ENCODE measurements at regions not wholly inside any gene's neighbourhood (a gene's known extent, or its start where the extent isn't known, plus 50 kb on each side); places are given as distances from the start of the nearest gene placed in this dataset.

DNA sequence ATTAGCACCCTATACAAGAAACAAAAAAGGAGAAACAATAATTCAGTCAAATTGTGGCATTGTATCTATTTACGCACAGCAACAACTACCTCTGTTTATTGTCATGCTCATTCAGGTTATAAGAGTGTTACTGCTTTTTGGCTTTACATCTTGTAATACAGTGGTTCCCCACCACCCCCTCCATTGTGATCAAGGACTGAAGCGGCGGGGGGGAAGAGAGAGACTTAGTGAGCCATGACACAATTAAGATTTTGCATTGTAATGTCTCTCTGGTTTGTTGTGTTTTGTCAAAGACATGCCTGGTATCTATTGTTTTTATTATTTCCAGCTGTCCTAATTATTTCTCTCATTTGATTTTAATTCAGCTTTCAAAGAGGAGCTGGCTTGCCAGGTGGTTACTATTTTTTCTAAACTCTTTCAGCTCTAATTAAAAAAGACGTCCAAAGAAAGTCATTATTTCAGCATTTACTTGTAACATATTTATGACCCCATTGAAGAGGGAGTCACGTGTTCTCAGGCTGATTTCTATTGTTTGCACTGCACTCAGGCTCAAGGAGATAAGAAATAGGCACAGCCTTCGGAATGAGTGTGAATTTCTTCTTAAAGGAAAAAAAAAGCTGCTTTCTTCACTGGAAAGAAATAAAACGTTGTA, 234.4 kb upstream of the TBL1XR1 start:
- H3K27me3 ChIP-seq (replicated peaks; ENCODE audit: insufficient read depth, low read depth, low read length, poor library complexity), result no peaks in the 10 kb centered on the region
- no peak overlapping the region for H3K4me3 ChIP-seq (ENCODE audit: low read depth, low read length, poor library complexity, severe bottlenecking)
- CTCF ChIA-PET, result no interaction called here
- H3K27ac ChIP-seq (ENCODE audit: low read depth, low read length, poor library complexity, severe bottlenecking), result no peak overlapping the region
- peaks cover 13% of the 10 kb centered on the region for H3K4me1 ChIP-seq (ENCODE audit: insufficient read depth, low read length, poor library complexity, severe bottlenecking)
- intact Hi-C loops (cut with micrococcal nuclease; ENCODE audit: unreplicated experiment), result no loop called here
- no TSS peak for BruUV-seq (replicated peaks)
- peak; percentile 19 for DNase-seq (ENCODE audit: low spot score)
- TF ChIP-seq EZH2 (IDR thresholded peaks at IDR 0.05; ENCODE audit: borderline replicate concordance, low read depth, low read length, poor library complexity, severe bottlenecking) (no peak), CTCF (conservative IDR thresholded peaks at IDR 0.05; ENCODE audit: low read depth, low read length) (no peak)
- H3K36me3 ChIP-seq (ENCODE audit: insufficient read depth, low read length, poor library complexity, severe bottlenecking), result no peaks in the 10 kb centered on the region
- POLR2A ChIA-PET (ENCODE audit: low non-redundant PET), result no interaction called here
- no peaks in the 10 kb centered on the region for H3K9me3 ChIP-seq (ENCODE audit: low read depth, low read length, poor library complexity, severe bottlenecking)

DNA sequence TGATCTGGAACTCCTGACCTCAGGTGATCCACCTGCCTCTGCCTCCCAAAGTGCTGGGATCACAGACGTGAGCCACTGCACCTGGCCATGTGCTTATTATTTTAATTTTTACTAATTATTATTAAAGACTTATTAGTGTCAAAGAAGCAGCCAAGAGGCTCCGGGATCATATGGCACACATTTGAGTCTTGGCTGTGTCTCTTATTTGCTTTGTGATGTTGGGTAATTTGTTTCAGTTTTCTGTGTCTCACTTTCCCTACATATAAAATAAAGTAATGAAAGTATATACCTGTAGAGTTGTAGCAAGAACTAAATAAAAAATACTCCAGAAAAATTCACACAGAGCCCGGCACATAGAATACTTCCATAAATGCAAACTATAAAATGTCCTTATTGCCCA, 238.0 kb upstream of the TBL1XR1 start:
- DNase-seq (ENCODE audit: low spot score), result no peak
- no TSS peak for BruUV-seq (replicated peaks)
- H3K27ac ChIP-seq (ENCODE audit: low read depth, low read length, poor library complexity, severe bottlenecking), result no peak overlapping the region
- ChIA-PET POLR2A (ENCODE audit: low non-redundant PET) (no interaction called here), CTCF (no interaction called here)
- no peaks in the 10 kb centered on the region for H3K36me3 ChIP-seq (ENCODE audit: insufficient read depth, low read length, poor library complexity, severe bottlenecking)
- intact Hi-C loops (cut with micrococcal nuclease; ENCODE audit: unreplicated experiment), result no loop called here
- H3K4me1 ChIP-seq (ENCODE audit: insufficient read depth, low read length, poor library complexity, severe bottlenecking), result peaks cover 24% of the 10 kb centered on the region
- TF ChIP-seq EZH2 (IDR thresholded peaks at IDR 0.05; ENCODE audit: borderline replicate concordance, low read depth, low read length, poor library complexity, severe bottlenecking) (no peak), CTCF (conservative IDR thresholded peaks at IDR 0.05; ENCODE audit: low read depth, low read length) (no peak)
- H3K27me3 ChIP-seq (replicated peaks; ENCODE audit: insufficient read depth, low read depth, low read length, poor library complexity), result no peaks in the 10 kb centered on the region
- no peak overlapping the region for H3K4me3 ChIP-seq (ENCODE audit: low read depth, low read length, poor library complexity, severe bottlenecking)
- no peaks in the 10 kb centered on the region for H3K9me3 ChIP-seq (ENCODE audit: low read depth, low read length, poor library complexity, severe bottlenecking)

- intact Hi-C loops (cut with micrococcal nuclease; ENCODE audit: unreplicated experiment), result no loop called here
- POLR2A ChIA-PET (ENCODE audit: low non-redundant PET), result no interaction called here
- CTCF ChIA-PET, result no interaction called here
- TF ChIP-seq EZH2 (IDR thresholded peaks at IDR 0.05; ENCODE audit: borderline replicate concordance, low read depth, low read length, poor library complexity, severe bottlenecking), result no peak
- TF ChIP-seq CTCF (conservative IDR thresholded peaks at IDR 0.05; ENCODE audit: low read depth, low read length), result no peak
- H3K27me3 ChIP-seq (replicated peaks; ENCODE audit: insufficient read depth, low read depth, low read length, poor library complexity), result no peaks in the 10 kb centered on the region
- peak; percentile 24 for DNase-seq (ENCODE audit: low spot score)
- no peaks in the 10 kb centered on the region for H3K36me3 ChIP-seq (ENCODE audit: insufficient read depth, low read length, poor library complexity, severe bottlenecking)
- no peaks in the 10 kb centered on the region for H3K9me3 ChIP-seq (ENCODE audit: low read depth, low read length, poor library complexity, severe bottlenecking)
- H3K27ac ChIP-seq (ENCODE audit: low read depth, low read length, poor library complexity, severe bottlenecking), result no peak overlapping the region
- H3K4me1 ChIP-seq (ENCODE audit: insufficient read depth, low read length, poor library complexity, severe bottlenecking), result peaks cover 22% of the 10 kb centered on the region
- no TSS peak for BruUV-seq (replicated peaks)
- H3K4me3 ChIP-seq (ENCODE audit: low read depth, low read length, poor library complexity, severe bottlenecking), result no peak overlapping the region
Measured at GRCh38 chr3:177437513-177438337, 240.4 kb upstream of the TBL1XR1 start.

Data from A673 (cell line).